ENCODE measurements at regions not wholly inside any gene's neighbourhood (a gene's known extent, or its start where the extent isn't known, plus 50 kb on each side); places are given as distances from the start of the nearest gene placed in this dataset.

DNA sequence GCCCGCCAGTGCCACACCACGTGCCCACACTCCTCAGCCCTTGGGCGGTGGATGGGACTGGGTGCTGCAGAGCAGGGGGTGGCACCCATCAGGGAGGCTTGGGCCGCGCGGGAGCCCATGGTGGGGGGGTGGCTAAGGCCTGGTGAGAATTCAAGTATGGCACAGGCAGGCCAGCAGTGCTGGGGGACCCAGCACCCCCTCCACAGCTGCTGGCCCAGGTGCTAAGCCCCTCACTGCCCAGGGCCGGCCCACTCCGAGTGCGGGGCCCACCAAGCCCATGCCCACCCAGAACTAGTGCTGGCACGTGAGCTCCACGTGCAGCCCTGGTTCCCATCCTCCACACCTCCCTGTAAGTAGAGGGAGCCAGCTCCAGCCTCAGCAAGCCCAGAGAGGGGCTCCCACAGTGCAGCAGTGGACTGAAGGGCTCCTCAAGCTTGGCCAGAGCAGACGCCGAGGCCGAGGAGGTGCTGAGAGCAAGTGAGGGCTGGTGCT, 1091.1 kb upstream of the GJE1 start:
- TF ChIP-seq, protein P1, sequence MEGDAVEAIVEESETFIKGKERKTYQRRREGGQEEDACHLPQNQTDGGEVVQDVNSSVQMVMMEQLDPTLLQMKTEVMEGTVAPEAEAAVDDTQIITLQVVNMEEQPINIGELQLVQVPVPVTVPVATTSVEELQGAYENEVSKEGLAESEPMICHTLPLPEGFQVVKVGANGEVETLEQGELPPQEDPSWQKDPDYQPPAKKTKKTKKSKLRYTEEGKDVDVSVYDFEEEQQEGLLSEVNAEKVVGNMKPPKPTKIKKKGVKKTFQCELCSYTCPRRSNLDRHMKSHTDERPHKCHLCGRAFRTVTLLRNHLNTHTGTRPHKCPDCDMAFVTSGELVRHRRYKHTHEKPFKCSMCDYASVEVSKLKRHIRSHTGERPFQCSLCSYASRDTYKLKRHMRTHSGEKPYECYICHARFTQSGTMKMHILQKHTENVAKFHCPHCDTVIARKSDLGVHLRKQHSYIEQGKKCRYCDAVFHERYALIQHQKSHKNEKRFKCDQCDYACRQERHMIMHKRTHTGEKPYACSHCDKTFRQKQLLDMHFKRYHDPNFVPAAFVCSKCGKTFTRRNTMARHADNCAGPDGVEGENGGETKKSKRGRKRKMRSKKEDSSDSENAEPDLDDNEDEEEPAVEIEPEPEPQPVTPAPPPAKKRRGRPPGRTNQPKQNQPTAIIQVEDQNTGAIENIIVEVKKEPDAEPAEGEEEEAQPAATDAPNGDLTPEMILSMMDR (IDR thresholded peaks at IDR 0.05; ENCODE audit: low read length), result no peak
- TF ChIP-seq EZH2 (optimal IDR thresholded peaks at IDR 0.05; ENCODE audit: low read depth, low read length), result no peak
